Breast epithelium (tissue), 4 donors: ENCODE measurements at regions not wholly inside any gene's neighbourhood (a gene's known extent, or its start where the extent isn't known, plus 50 kb on each side); places are given as distances from the start of the nearest gene placed in this dataset.

ENCODE experiments used
- DNase-seq, 2 donors: peaks; one replicate each; pipeline ENCODE4 v3.0.0-alpha.2; 2019; ENCODE audit warnings: low spot score in 2 of 2
- H3K27ac ChIP-seq, 2 donors: fragments of 200-600 bp; sonication (generic) in 1 of 2; one replicate each; pipeline ENCODE4 v1.5.1; 2016 to 2019; ENCODE audit warnings: mild to moderate bottlenecking in 1 of 2
- H3K27me3 ChIP-seq, 2 donors: fragments of 200-600 bp; sonication (generic) in 1 of 2; one replicate each; pipeline versions ENCODE4 v1.5.1 to v1.6.0; 2017 to 2019; ENCODE audit warnings: control low read depth in 1 of 2, mild to moderate bottlenecking in 1 of 2
- H3K36me3 ChIP-seq: fragments of 200-600 bp; one replicate; pipeline ENCODE4 v1.5.1; 2019
- H3K4me1 ChIP-seq, 2 donors: fragments of 200-600 bp; sonication (generic); one replicate each; pipeline ENCODE4 v1.5.1; 2016 to 2019; ENCODE audit warnings: control low read depth in 1 of 2
- H3K4me3 ChIP-seq, 3 donors: fragments of 200-600 bp; sonication (generic); 1 replicate in 2 of 3; 2 replicates in 1 of 3; pipeline ENCODE4 v1.5.1; 2016 to 2019; ENCODE audit warnings: mild to moderate bottlenecking in 3 of 3, moderate library complexity in 2 of 3
- H3K9me3 ChIP-seq, 2 donors: fragments of 200-600 bp; sonication (generic) in 1 of 2; one replicate each; pipeline ENCODE4 v1.5.1; 2016 to 2019; ENCODE audit warnings: control low read depth in 1 of 2
- POLR2A ChIP-seq: fragments of 450-650 bp; IDR thresholded peaks from one replicate; pipeline ENCODE4 v1.6.1; 2016; ENCODE audit warnings: antibody characterized with exemption, mild to moderate bottlenecking, moderate library complexity
- POLR2AphosphoS5 ChIP-seq, 3 donors: sonication (generic); formaldehyde crosslinking; IDR thresholded peaks; one replicate each; pipeline ENCODE4 v1.6.1; 2017; ENCODE audit warnings: antibody characterized with exemption in 3 of 3
- intact Hi-C: fragments of 100-400 bp; cut with DNase I; formaldehyde crosslinking; loops from one replicate; pipeline ENCODE4 v1.15.1; 2023; ENCODE audit warnings: low total_unique reads
- TF ChIP-seq, protein P1 (sequence below), 3 donors: fragments of 450-650 bp; IDR thresholded peaks; one replicate each; pipeline ENCODE4 v1.5.1; 2016 to 2017; ENCODE audit warnings: antibody characterized with exemption in 3 of 3, mild to moderate bottlenecking in 3 of 3, moderate library complexity in 3 of 3

DNA sequence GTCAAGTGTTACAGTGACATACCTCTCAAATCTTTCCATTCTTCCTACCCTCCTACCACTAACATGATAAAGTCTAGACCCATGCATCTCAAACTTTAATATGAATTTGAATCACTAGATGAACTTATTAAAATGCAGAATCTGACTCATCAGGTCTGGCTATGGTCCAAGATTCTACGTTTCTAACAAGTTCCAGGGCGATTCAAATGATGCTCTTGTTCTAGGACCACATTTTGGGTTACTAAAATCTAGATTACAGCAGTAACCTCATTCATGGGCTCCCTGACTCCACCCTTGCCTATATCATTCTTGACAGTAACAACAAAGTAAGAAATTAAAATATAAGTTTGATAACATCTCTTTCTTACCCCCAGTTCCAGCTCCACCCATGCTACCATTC is 124.8 kb upstream of the LSM8 start:
- Histone ChIP-seq H3K27me3 (no peaks in the 10 kb centered on the region), H3K4me3 (no peak overlapping the region), H3K27ac (no peak overlapping the region), H3K9me3 (no peaks in the 10 kb centered on the region), H3K36me3 (no peaks in the 10 kb centered on the region), H3K4me1 (no peaks in the 10 kb centered on the region)
- intact Hi-C loops, result no loop called here
- TF ChIP-seq POLR2AphosphoS5 (IDR thresholded peaks at IDR 0.05) (no peak), POLR2A (no peak)
- TF ChIP-seq, protein P1, sequence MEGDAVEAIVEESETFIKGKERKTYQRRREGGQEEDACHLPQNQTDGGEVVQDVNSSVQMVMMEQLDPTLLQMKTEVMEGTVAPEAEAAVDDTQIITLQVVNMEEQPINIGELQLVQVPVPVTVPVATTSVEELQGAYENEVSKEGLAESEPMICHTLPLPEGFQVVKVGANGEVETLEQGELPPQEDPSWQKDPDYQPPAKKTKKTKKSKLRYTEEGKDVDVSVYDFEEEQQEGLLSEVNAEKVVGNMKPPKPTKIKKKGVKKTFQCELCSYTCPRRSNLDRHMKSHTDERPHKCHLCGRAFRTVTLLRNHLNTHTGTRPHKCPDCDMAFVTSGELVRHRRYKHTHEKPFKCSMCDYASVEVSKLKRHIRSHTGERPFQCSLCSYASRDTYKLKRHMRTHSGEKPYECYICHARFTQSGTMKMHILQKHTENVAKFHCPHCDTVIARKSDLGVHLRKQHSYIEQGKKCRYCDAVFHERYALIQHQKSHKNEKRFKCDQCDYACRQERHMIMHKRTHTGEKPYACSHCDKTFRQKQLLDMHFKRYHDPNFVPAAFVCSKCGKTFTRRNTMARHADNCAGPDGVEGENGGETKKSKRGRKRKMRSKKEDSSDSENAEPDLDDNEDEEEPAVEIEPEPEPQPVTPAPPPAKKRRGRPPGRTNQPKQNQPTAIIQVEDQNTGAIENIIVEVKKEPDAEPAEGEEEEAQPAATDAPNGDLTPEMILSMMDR (IDR thresholded peaks at IDR 0.05), result no peak
- no peak for DNase-seq

DNA sequence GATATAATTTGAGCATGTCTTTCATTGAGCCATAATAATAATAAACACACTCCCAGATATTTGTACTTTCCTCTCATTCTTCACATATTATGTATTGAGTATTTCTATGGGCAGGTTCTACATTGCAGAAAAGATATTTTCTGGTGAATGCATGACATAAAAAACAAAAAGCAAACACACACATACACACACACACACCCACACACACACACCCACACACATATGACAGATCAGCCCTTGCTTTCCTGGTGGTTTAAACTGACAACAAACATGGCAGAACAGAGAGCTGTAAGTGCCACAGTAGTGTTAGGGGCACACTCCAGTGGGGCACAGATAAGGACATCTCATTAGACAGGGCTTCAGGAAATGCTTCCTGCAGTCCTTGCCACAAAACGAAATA is 123.3 kb upstream of the LSM8 start:
- no peak overlapping the region for H3K4me3 ChIP-seq
- no peak for DNase-seq
- TF ChIP-seq, protein P1 (IDR thresholded peaks at IDR 0.05), result no peak
- TF ChIP-seq POLR2A (no peak), POLR2AphosphoS5 (IDR thresholded peaks at IDR 0.05) (no peak)
- H3K4me1 ChIP-seq, result no peaks in the 10 kb centered on the region
- H3K36me3 ChIP-seq, result no peaks in the 10 kb centered on the region
- intact Hi-C loops, result no loop called here
- H3K27me3 ChIP-seq, result no peaks in the 10 kb centered on the region
- no peak overlapping the region for H3K27ac ChIP-seq
- no peaks in the 10 kb centered on the region for H3K9me3 ChIP-seq

DNA sequence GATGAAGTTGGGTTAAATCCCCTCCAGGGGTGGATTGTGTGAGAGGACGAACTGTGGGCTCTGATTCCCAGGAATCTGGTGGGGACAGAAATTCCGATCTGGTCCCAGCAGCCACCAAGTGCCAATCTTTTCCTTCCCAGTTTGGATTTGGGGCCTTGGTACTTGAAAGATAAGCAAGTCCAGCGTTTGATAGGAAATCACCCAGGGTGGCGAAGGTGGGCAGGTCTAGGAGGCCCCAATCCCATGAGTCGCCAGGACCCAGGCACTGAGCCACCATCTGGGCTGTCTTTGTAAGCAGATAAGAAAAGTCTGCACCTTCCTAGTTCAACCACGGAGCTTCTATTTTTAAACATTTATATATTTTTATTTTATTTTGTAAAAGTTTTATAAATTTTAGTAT is 122.6 kb upstream of the LSM8 start:
- Histone ChIP-seq H3K27ac (no peak overlapping the region), H3K9me3 (no peaks in the 10 kb centered on the region), H3K4me1 (no peaks in the 10 kb centered on the region), H3K27me3 (no peaks in the 10 kb centered on the region), H3K36me3 (no peaks in the 10 kb centered on the region), H3K4me3 (no peak overlapping the region)
- TF ChIP-seq, protein P1 (IDR thresholded peaks at IDR 0.05), result no peak
- TF ChIP-seq POLR2AphosphoS5 (IDR thresholded peaks at IDR 0.05) (no peak), POLR2A (no peak)
- no peak for DNase-seq
- intact Hi-C loops, result no loop called here

DNA sequence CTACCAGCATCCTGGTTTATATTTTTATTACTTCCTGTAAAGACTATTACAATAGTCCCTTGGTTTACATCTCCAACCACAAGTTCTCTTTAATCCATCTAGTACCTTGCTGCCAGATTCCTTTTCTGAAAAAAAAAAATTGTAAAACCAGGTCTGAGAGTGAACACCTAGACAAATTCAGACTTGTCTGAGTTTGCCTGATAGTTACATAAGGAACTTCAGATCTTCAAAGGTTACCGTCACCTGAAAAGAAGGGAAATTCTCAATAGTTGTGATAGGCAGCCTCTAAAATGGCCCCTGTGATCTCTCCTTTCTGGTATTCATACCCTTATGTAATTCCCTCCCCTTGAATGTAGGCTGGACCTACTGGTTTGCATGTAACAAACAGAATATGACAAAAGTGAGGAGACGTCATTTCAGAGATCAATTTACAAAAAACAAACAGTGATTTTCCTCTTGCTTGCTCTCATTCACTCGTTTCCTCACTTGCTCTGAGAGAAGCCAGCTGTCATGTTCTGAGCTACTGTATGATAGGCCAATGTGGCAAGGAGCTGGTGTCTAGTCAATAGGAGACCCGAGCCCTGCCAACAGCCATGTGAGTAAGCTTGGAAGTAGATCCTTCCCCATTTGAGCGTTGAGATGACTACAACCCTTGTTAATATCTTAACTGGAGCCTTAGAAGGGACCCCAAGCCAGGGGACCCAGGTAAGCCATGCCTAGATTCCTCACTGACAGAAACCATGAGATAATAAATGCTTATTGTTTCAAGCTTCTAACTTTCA is 110.9 kb upstream of the LSM8 start:
- no peaks in the 10 kb centered on the region for H3K9me3 ChIP-seq
- H3K36me3 ChIP-seq, result no peaks in the 10 kb centered on the region
- no peaks in the 10 kb centered on the region for H3K27me3 ChIP-seq
- H3K4me3 ChIP-seq, result no peak overlapping the region
- H3K27ac ChIP-seq, result peak overlapping the region in 1 of 2 donors; percentile 48
- DNase-seq, result no peak
- no peaks in the 10 kb centered on the region for H3K4me1 ChIP-seq
- intact Hi-C loops, result no loop called here
- TF ChIP-seq, protein P1 (IDR thresholded peaks at IDR 0.05), result no peak
- TF ChIP-seq POLR2AphosphoS5 (IDR thresholded peaks at IDR 0.05), result no peak
- no peak for TF ChIP-seq POLR2A

DNA sequence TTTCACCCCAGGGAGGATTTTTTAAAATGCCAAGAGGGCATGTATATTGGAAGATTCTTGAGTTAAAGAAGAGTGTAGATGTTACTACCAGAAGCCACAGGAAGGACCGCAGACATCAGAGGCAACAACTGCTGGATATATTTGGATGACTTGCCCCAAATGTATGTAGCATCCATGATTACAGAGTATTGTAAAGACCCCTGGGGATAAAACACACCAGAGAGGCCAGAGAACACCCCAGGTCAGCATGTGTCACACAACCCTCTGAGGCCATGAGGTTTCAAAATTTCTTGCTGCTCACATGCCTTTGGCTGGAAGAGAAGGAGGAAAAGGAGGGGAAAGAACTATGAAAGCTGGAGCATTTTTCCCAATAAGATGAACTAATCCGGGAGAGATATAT is 108.0 kb upstream of the LSM8 start:
- DNase-seq, result no peak
- no peaks in the 10 kb centered on the region for H3K36me3 ChIP-seq
- no peak overlapping the region for H3K4me3 ChIP-seq
- TF ChIP-seq POLR2A, result no peak
- no peak for TF ChIP-seq POLR2AphosphoS5 (IDR thresholded peaks at IDR 0.05)
- TF ChIP-seq, protein P1 (IDR thresholded peaks at IDR 0.05), result no peak
- intact Hi-C loops, result no loop called here
- no peaks in the 10 kb centered on the region for H3K27me3 ChIP-seq
- no peak overlapping the region for H3K27ac ChIP-seq
- no peaks in the 10 kb centered on the region for H3K9me3 ChIP-seq
- no peaks in the 10 kb centered on the region for H3K4me1 ChIP-seq
